ENCODE measurements at regions not wholly inside any gene's neighbourhood (a gene's known extent, or its start where the extent isn't known, plus 50 kb on each side); places are given as distances from the start of the nearest gene placed in this dataset.
"Not testable (repeated sequence)": the region's sequence is repeated elsewhere in the genome, so short reads cannot be mapped to it uniquely, and the experiment has no call there.

DNA sequence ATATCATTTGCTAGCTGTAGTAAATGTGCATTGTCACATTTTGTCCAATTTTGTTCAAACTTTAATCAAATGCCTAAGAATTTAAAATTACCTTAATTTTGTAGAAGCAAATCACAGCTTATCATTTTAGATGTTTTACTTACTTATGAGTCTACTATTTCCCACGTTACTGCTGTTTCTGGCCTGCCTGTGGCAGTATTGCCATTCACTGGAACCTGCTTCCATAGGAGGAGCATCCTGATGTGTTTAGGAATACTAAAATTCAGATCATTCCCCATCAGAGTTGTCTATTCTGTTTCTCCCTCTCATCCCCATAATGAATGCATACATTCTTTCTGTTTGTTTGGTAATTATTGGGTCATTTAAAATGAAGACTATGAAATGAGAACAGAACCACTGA is 119.5 kb upstream of the SNRPN start:
- no peak for DNase-seq
- H3K9me3 ChIP-seq (ENCODE audit: severe bottlenecking): no peaks in the 10 kb centered on the region
- TF ChIP-seq, protein P1, sequence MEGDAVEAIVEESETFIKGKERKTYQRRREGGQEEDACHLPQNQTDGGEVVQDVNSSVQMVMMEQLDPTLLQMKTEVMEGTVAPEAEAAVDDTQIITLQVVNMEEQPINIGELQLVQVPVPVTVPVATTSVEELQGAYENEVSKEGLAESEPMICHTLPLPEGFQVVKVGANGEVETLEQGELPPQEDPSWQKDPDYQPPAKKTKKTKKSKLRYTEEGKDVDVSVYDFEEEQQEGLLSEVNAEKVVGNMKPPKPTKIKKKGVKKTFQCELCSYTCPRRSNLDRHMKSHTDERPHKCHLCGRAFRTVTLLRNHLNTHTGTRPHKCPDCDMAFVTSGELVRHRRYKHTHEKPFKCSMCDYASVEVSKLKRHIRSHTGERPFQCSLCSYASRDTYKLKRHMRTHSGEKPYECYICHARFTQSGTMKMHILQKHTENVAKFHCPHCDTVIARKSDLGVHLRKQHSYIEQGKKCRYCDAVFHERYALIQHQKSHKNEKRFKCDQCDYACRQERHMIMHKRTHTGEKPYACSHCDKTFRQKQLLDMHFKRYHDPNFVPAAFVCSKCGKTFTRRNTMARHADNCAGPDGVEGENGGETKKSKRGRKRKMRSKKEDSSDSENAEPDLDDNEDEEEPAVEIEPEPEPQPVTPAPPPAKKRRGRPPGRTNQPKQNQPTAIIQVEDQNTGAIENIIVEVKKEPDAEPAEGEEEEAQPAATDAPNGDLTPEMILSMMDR (IDR thresholded peaks at IDR 0.05; ENCODE audit: low read depth, low read length): no peak
- H3K27me3 ChIP-seq (ENCODE audit: insufficient read depth, low read depth, severe bottlenecking): peaks cover 7% of the 10 kb centered on the region
- no peaks in the 10 kb centered on the region for H3K36me3 ChIP-seq
- no peak overlapping the region for H3K27ac ChIP-seq
- no peak overlapping the region for H3K4me3 ChIP-seq (ENCODE audit: low read depth, low read length)

GRCh38 chr15:24848050-24848449 is 106.7 kb upstream of the SNRPN start:
- TF ChIP-seq, protein P1 (IDR thresholded peaks at IDR 0.05; ENCODE audit: low read depth, low read length): no peak
- Histone ChIP-seq H3K9me3 (ENCODE audit: severe bottlenecking) (peaks cover 3% of the 10 kb centered on the region), H3K36me3 (no peaks in the 10 kb centered on the region), H3K4me3 (ENCODE audit: low read depth, low read length) (peak overlapping the region; percentile 41), H3K27me3 (ENCODE audit: insufficient read depth, low read depth, severe bottlenecking) (peaks cover 33% of the 10 kb centered on the region), H3K27ac (no peak overlapping the region)
- DNase-seq: peak; percentile 61

GRCh38 chr15:24856397-24857390 is 98.1 kb upstream of the SNRPN start:
- no peaks in the 10 kb centered on the region for H3K36me3 ChIP-seq
- DNase-seq: no peak
- TF ChIP-seq, protein P1 (IDR thresholded peaks at IDR 0.05; ENCODE audit: low read depth, low read length): no peak
- H3K27me3 ChIP-seq (ENCODE audit: insufficient read depth, low read depth, severe bottlenecking): peaks cover 13% of the 10 kb centered on the region
- H3K9me3 ChIP-seq (ENCODE audit: severe bottlenecking): peaks cover 2% of the 10 kb centered on the region
- H3K27ac ChIP-seq: no peak overlapping the region
- no peak overlapping the region for H3K4me3 ChIP-seq (ENCODE audit: low read depth, low read length)

- no peak for DNase-seq
- no peaks in the 10 kb centered on the region for H3K36me3 ChIP-seq
- peaks cover 15% of the 10 kb centered on the region for H3K27me3 ChIP-seq (ENCODE audit: insufficient read depth, low read depth, severe bottlenecking)
- no peak overlapping the region for H3K4me3 ChIP-seq (ENCODE audit: low read depth, low read length)
- H3K27ac ChIP-seq: no peak overlapping the region
- TF ChIP-seq, protein P1 (IDR thresholded peaks at IDR 0.05; ENCODE audit: low read depth, low read length): no peak
- H3K9me3 ChIP-seq (ENCODE audit: severe bottlenecking): peaks cover 2% of the 10 kb centered on the region
Observed at GRCh38 chr15:24857763-24858162, 97.0 kb upstream of the SNRPN start.

- DNase-seq; H3K9me3 ChIP-seq (ENCODE audit: severe bottlenecking); H3K27ac ChIP-seq; H3K36me3 ChIP-seq; H3K4me3 ChIP-seq (ENCODE audit: low read depth, low read length): not testable (repeated sequence)
- H3K27me3 ChIP-seq (ENCODE audit: insufficient read depth, low read depth, severe bottlenecking): peaks cover 10% of the 10 kb centered on the region
Observed at GRCh38 chr15:24858183-24858582, 96.6 kb upstream of the SNRPN start.

DNA sequence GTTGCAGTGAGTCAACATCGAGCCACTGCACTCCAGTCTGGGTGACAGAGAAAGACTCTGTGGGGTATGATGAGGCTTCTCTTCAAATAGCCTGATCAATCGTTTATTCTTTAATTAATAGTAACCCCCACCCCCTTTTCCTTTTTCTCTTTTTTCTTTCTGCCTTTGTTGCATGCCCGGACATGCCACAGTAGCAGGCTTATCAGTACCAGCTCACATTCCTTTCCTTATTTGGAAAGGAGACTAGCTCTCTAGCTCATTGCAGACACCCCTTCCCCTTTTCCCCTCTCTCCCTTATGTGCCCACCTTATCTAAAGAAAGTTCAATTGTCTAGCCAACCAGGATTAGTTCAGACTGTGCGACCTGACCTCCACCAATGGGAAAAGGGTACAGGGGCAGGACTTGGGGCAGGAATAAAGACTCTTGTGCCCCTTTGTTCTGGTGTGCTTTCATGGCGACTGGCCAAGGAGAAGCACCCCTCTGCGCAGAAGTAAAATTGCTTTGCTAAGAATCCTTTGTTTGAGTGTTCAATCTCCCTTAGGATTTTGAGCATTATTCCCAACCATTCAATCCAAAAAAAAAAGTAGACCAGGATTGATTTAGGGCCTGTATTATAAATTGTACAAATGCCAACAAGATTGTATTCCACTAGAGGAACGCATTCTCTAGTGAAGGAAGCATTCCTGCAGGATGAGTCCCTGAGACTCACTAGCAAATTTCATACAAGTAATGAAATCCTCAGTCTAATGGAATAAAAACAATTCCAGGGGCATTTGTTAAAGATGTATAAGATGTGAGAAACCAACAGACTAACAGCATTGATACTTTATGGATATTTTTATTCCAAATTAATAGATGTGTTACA is 95.8 kb upstream of the SNRPN start:
- Histone ChIP-seq H3K27me3 (ENCODE audit: insufficient read depth, low read depth, severe bottlenecking) (peaks cover 5% of the 10 kb centered on the region), H3K4me3 (ENCODE audit: low read depth, low read length) (no peak overlapping the region), H3K9me3 (ENCODE audit: severe bottlenecking) (peaks cover 2% of the 10 kb centered on the region), H3K36me3 (no peaks in the 10 kb centered on the region), H3K27ac (no peak overlapping the region)
- no peak for DNase-seq
- TF ChIP-seq, protein P1 (IDR thresholded peaks at IDR 0.05; ENCODE audit: low read depth, low read length): no peak

All from WERI-Rb-1 (cell line).